DND-41 (cell line): ENCODE measurements at regions not wholly inside any gene's neighbourhood (a gene's known extent, or its start where the extent isn't known, plus 50 kb on each side); places are given as distances from the start of the nearest gene placed in this dataset.

Experiments used
- ATAC-seq: fragments of 200-7000 bp; cut with Tn5 transposase; 3 replicates; pipeline ENCODE4 v1.9.1; 2021; ENCODE audit warnings: low read depth; ENCODE audit not compliant: insufficient read depth
- DNase-seq: peaks from one replicate; pipeline ENCODE4 v3.0.0-alpha.2; 2020
- H2AFZ ChIP-seq: 2 replicates; pipeline ENCODE4 v1.6.0; 2012; ENCODE audit warnings: low read depth, low read length
- H3K27ac ChIP-seq: 2 replicates; pipeline ENCODE4 v1.5.1; 2012; ENCODE audit warnings: low read length, inconsistent platforms
- H3K27me3 ChIP-seq: fragments of 200-600 bp; sonication (generic); 2 replicates; pipeline ENCODE4 v1.6.0; 2012; ENCODE audit warnings: low read length, mild to moderate bottlenecking, inconsistent platforms; ENCODE audit not compliant: insufficient read depth, poor library complexity
- H3K36me3 ChIP-seq: 2 replicates; pipeline ENCODE4 v1.5.1; 2012; ENCODE audit warnings: low read length, inconsistent platforms; ENCODE audit not compliant: insufficient read depth
- H3K4me1 ChIP-seq: 2 replicates; pipeline ENCODE4 v1.5.1; 2012; ENCODE audit warnings: mild to moderate bottlenecking, low read length; ENCODE audit not compliant: insufficient read depth
- H3K4me2 ChIP-seq: 2 replicates; pipeline ENCODE4 v1.6.0; 2012; ENCODE audit warnings: mild to moderate bottlenecking, moderate library complexity, low read length, inconsistent platforms; ENCODE audit not compliant: insufficient read depth
- H3K4me3 ChIP-seq, 2 experiments: fragments of 200-600 bp in 1 of 2; shearing (Covaris generic) in 1 of 2; 2 replicates each; pipeline ENCODE4 v1.5.1; 2012 to 2016; ENCODE audit warnings: inconsistent platforms in 2 of 2, low read length in 2 of 2, mild to moderate bottlenecking in 2 of 2, low read depth in 1 of 2, moderate library complexity in 1 of 2
- H3K79me2 ChIP-seq: 2 replicates; pipeline ENCODE4 v1.6.0; 2012; ENCODE audit warnings: low read length, inconsistent platforms; ENCODE audit not compliant: insufficient read depth
- H3K9ac ChIP-seq: 2 replicates; pipeline ENCODE4 v1.6.0; 2012; ENCODE audit warnings: low read depth, mild to moderate bottlenecking, inconsistent platforms, low read length, moderate library complexity
- H3K9me3 ChIP-seq: 2 replicates; pipeline ENCODE4 v1.5.1; 2012; ENCODE audit warnings: low read length, moderate library complexity, mild to moderate bottlenecking, inconsistent platforms; ENCODE audit not compliant: insufficient read depth, severe bottlenecking
- H4K20me1 ChIP-seq: 2 replicates; pipeline ENCODE4 v1.6.0; 2012; ENCODE audit warnings: low read length; ENCODE audit not compliant: insufficient read depth
- CTCF ChIP-seq: IDR thresholded peaks from 2 replicates; pipeline ENCODE4 v1.5.1; 2012; ENCODE audit warnings: borderline replicate concordance, low read length, moderate library complexity, mild to moderate bottlenecking; ENCODE audit not compliant: poor library complexity, severe bottlenecking; ENCODE audit errors: extremely low read depth
- EZH2 ChIP-seq: IDR thresholded peaks from 3 replicates; pipeline ENCODE4 v1.6.1; 2012; ENCODE audit warnings: borderline replicate concordance, low read depth, mild to moderate bottlenecking, moderate library complexity, low read length, inconsistent platforms; ENCODE audit not compliant: severe bottlenecking

- Histone ChIP-seq H3K4me2 (no peak overlapping the region), H2AFZ (no peak overlapping the region), H3K27me3 (no peaks in the 10 kb centered on the region), H3K27ac (no peak overlapping the region), H3K4me3 (no peak overlapping the region), H3K9me3 (no peaks in the 10 kb centered on the region), H3K9ac (no peak overlapping the region), H3K4me1 (no peaks in the 10 kb centered on the region), H3K79me2 (no peaks in the 10 kb centered on the region), H4K20me1 (no peaks in the 10 kb centered on the region), H3K36me3 (no peaks in the 10 kb centered on the region)
- ATAC-seq (no peak), DNase-seq (no peak)
- TF ChIP-seq EZH2 (no peak), CTCF (no peak)
Measured at GRCh38 chr9:135413086-135413375, 66.6 kb upstream of the PPP1R26 start.

GRCh38 chr9:135413461-135413860 lies 66.1 kb upstream of the PPP1R26 start:
- Histone ChIP-seq H3K79me2 (no peaks in the 10 kb centered on the region), H3K36me3 (no peaks in the 10 kb centered on the region), H3K9me3 (no peaks in the 10 kb centered on the region), H2AFZ (no peak overlapping the region), H3K4me1 (no peaks in the 10 kb centered on the region), H3K4me2 (no peak overlapping the region), H3K27me3 (no peaks in the 10 kb centered on the region), H3K4me3 (no peak overlapping the region), H4K20me1 (no peaks in the 10 kb centered on the region), H3K9ac (no peak overlapping the region), H3K27ac (no peak overlapping the region)
- DNase-seq: no peak
- ATAC-seq: no peak
- no peak for TF ChIP-seq EZH2
- no peak for TF ChIP-seq CTCF

- DNase-seq (no peak), ATAC-seq (no peak)
- Histone ChIP-seq H2AFZ (no peak overlapping the region), H3K9ac (no peak overlapping the region), H4K20me1 (no peaks in the 10 kb centered on the region), H3K9me3 (no peaks in the 10 kb centered on the region), H3K27me3 (no peaks in the 10 kb centered on the region), H3K4me3 (no peak overlapping the region), H3K27ac (no peak overlapping the region), H3K4me2 (no peak overlapping the region), H3K4me1 (no peaks in the 10 kb centered on the region), H3K79me2 (no peaks in the 10 kb centered on the region), H3K36me3 (no peaks in the 10 kb centered on the region)
- no peak for TF ChIP-seq CTCF
- TF ChIP-seq EZH2: no peak
Measured at GRCh38 chr9:135414293-135414692, 65.3 kb upstream of the PPP1R26 start.

GRCh38 chr9:135415586-135415985 lies 64.0 kb upstream of the PPP1R26 start:
- no peaks in the 10 kb centered on the region for H3K79me2 ChIP-seq
- no peaks in the 10 kb centered on the region for H3K4me1 ChIP-seq
- no peak overlapping the region for H2AFZ ChIP-seq
- H3K4me3 ChIP-seq: no peak overlapping the region
- H3K4me2 ChIP-seq: no peak overlapping the region
- ATAC-seq (no peak), DNase-seq (no peak)
- H3K27ac ChIP-seq: no peak overlapping the region
- TF ChIP-seq EZH2 (no peak), CTCF (no peak)
- no peaks in the 10 kb centered on the region for H3K9me3 ChIP-seq
- H3K27me3 ChIP-seq: no peaks in the 10 kb centered on the region
- H3K9ac ChIP-seq: no peak overlapping the region
- H4K20me1 ChIP-seq: no peaks in the 10 kb centered on the region
- H3K36me3 ChIP-seq: no peaks in the 10 kb centered on the region
